Pancreas (tissue), 10 donors: ENCODE measurements at regions not wholly inside any gene's neighbourhood (a gene's known extent, or its start where the extent isn't known, plus 50 kb on each side); places are given as distances from the start of the nearest gene placed in this dataset.
"Not testable (repeated sequence)": the region's sequence is repeated elsewhere in the genome, so short reads cannot be mapped to it uniquely, and the experiment has no call there.

Source experiments
- ATAC-seq, 4 donors: fragments of 200-7000 bp; cut with Tn5 transposase; one replicate each; pipeline versions ENCODE4 v1.8.0 to v1.9.1; 2020; ENCODE audit warnings: mild to moderate bottlenecking in 4 of 4, moderate library complexity in 4 of 4
- DNase-seq, 6 donors: peaks; one replicate each; pipeline ENCODE4 v3.0.0-alpha.2; 2020
- FAIRE-seq: peaks from 2 replicates; lab custom pipeline; 2012; peaks lifted over from hg19 to GRCh38; lab: Jason Lieb, UNC
- H3K27ac ChIP-seq, 4 donors: fragments of 200-600 bp; sonication (generic); 1 replicate in 3 of 4; 2 replicates in 1 of 4; pipeline versions ENCODE4 v1.5.0 to v1.8.0; 2020
- H3K27me3 ChIP-seq, 4 donors: fragments of 200-600 bp; one replicate each; pipeline ENCODE4 v1.8.0; 2021
- H3K36me3 ChIP-seq, 3 donors: fragments of 200-600 bp; sonication (generic) in 1 of 3; one replicate each; pipeline versions ENCODE4 v1.5.0 to v1.8.0; 2020 to 2021
- H3K4me1 ChIP-seq, 3 donors: fragments of 200-600 bp; one replicate each; pipeline ENCODE4 v1.8.0; 2021
- H3K4me3 ChIP-seq, 4 donors: fragments of 200-600 bp; sonication (generic) in 2 of 4; one replicate each; pipeline versions ENCODE4 v1.5.0 to v1.8.0; 2020 to 2021
- H3K9me3 ChIP-seq, 4 donors: fragments of 200-600 bp; one replicate each; pipeline ENCODE4 v1.8.0; 2021
- WGBS, 2 donors: extraction: QIAGEN DNeasy Blood & Tissue Kit; methylation state at CpG; one replicate each; pipeline ENCODE4 v1.1.7; 2013; 5-methylcytosine and 5-hydroxymethylcytosine counted together
- intact Hi-C, 3 donors: fragments of 100-400 bp; cut with DNase I; formaldehyde crosslinking; loops; one replicate each; pipeline versions ENCODE4 v1.11.1 to v1.14.2; 2022
- TF ChIP-seq, protein P1 (sequence below), 4 donors: fragments of 200-600 bp; sonication (generic) in 3 of 4; IDR thresholded peaks; one replicate each; pipeline versions ENCODE4 v1.5.0 to v1.8.0; 2021; ENCODE audit warnings: antibody characterized with exemption in 4 of 4
- donor health status: healthy with polysubstance abuse.
- donor health status: DM: no; HTN: no; CAD: no; lungs with moderate emphysema.
- donor health status: DM: no; HTN: no; CAD: no.
- donor health status: control.
- donor health status: control.
- donor health status: Bipolar disorder and iron deficiency.
- donor health status: DM: yes; HTN: yes; CAD: no.
- donor health status: DM: no; HTN: no; CAD: no.
- donor health status: DM: no; HTN: no; CAD: no.
- donor health status: DM: yes; HTN: yes; CAD: no.

DNA sequence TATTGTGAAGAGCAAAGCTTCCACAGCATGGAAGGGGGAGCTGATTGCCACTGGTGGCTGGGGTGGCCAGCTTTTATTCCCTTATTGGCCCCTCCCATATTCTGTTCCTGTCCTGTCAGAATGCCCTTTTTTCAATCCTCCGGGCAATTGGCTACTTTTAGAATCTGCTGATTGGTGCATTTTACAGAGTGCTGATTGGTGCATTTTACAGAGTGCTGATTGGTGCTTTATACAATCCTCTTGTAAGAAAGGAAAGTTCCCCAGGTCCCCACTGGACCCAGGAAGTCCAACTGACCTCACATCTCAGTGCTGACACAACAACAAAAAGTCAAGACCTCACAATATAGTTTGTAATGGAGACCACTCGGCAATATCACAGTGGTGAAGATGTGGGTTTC, 195.0 kb downstream of the SPATA31A6 start:
- Histone ChIP-seq H3K4me1 (no peaks in the 10 kb centered on the region), H3K36me3 (no peaks in the 10 kb centered on the region), H3K4me3 (no peak overlapping the region), H3K27me3 (no peaks in the 10 kb centered on the region), H3K9me3 (no peaks in the 10 kb centered on the region), H3K27ac (no peak overlapping the region)
- WGBS, 2 donors, result 81 to 92% methylated on average over 2 of the region's 2 CpGs
- TF ChIP-seq, protein P1, sequence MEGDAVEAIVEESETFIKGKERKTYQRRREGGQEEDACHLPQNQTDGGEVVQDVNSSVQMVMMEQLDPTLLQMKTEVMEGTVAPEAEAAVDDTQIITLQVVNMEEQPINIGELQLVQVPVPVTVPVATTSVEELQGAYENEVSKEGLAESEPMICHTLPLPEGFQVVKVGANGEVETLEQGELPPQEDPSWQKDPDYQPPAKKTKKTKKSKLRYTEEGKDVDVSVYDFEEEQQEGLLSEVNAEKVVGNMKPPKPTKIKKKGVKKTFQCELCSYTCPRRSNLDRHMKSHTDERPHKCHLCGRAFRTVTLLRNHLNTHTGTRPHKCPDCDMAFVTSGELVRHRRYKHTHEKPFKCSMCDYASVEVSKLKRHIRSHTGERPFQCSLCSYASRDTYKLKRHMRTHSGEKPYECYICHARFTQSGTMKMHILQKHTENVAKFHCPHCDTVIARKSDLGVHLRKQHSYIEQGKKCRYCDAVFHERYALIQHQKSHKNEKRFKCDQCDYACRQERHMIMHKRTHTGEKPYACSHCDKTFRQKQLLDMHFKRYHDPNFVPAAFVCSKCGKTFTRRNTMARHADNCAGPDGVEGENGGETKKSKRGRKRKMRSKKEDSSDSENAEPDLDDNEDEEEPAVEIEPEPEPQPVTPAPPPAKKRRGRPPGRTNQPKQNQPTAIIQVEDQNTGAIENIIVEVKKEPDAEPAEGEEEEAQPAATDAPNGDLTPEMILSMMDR (IDR thresholded peaks at IDR 0.05), result no peak
- no peak for ATAC-seq
- DNase-seq, result no peak
- intact Hi-C loops, result no loop called here
- no peak for FAIRE-seq

DNA sequence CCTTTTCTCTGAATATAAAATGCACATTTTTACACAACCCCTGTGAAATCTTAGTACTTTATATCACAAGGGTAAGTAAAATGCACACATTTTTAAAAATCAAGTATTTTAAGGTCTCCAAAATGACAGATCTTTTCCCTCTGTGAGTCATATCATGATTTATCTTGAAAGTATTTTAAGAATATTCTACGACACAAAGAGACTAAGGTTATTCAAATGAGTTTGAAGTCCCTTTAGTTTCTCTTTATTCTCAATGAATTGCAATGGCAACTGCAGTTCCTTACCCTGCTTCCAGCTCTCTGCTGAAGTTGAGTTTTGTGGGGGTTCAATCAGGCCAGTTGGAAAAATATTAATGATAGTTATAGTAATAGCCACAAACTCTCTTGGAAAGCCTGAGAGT, 196.1 kb downstream of the SPATA31A6 start:
- H3K27me3 ChIP-seq, ATAC-seq, FAIRE-seq, H3K9me3 ChIP-seq, H3K27ac ChIP-seq, intact Hi-C loops, H3K4me1 ChIP-seq, DNase-seq, H3K4me3 ChIP-seq, H3K36me3 ChIP-seq: not testable (repeated sequence)
- WGBS, 2 donors, result 56 to 74% methylated on average over 1 of the region's 1 CpG

DNA sequence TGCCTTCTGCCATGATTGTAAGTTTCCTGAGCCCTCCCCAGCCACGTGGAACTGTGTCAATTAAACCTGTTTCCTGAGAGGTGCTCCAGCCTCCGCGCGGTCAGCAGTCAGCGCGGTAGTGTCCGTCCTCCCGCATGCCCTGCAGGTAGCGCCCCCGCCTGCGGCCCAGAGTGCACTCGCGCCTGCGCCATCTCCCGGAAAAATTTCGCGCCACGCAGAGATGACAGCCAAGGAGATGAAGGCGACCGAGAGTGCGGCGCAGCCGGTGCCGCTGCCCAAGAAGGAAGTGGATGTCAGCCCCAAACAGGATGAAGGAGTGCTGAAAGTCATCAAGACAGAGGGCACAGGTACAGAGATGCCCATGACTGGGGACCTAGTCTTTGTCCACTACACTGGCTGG, 201.1 kb downstream of the SPATA31A6 start:
- intact Hi-C loops, ATAC-seq, H3K36me3 ChIP-seq, H3K27me3 ChIP-seq, H3K4me1 ChIP-seq, H3K4me3 ChIP-seq, FAIRE-seq, H3K27ac ChIP-seq, DNase-seq, H3K9me3 ChIP-seq: not testable (repeated sequence)
- 93 to 94% methylated on average over 24 of the region's 24 CpGs for WGBS, 2 donors

DNA sequence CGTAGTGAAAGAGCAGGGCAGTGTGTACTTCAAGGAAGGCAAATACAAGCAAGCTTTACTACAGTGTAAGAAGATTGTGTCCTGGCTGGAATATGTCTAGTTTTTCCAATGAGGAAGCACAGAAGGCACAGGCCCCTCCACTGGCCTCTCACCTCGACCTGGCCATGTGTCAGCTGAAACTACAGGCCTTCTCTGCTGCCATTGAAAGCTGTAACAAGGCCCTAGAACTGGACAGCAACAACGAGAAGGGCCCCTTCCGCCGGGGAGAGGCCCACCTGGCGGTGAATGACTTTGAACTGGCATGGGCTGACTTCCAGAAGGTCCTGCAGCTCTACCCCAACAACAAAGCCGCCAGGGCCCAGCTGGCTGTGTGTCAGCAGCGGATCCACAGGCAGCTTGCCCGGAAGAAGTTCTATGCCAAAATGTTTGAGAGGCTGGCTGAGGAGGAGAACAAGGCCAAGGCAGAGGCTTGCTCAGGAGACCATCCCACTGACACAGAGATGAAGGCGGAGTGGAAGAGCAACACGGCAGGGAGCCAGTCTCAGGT, 202.2 kb downstream of the SPATA31A6 start:
- FAIRE-seq, H3K4me3 ChIP-seq, intact Hi-C loops, H3K36me3 ChIP-seq, H3K9me3 ChIP-seq, ATAC-seq, H3K27me3 ChIP-seq, H3K4me1 ChIP-seq, H3K27ac ChIP-seq: not testable (repeated sequence)
- peak in 1 of 6 donors; percentile 59 for DNase-seq
- 78 to 82% methylated on average over 9 of the region's 11 CpGs for WGBS, 2 donors

DNA sequence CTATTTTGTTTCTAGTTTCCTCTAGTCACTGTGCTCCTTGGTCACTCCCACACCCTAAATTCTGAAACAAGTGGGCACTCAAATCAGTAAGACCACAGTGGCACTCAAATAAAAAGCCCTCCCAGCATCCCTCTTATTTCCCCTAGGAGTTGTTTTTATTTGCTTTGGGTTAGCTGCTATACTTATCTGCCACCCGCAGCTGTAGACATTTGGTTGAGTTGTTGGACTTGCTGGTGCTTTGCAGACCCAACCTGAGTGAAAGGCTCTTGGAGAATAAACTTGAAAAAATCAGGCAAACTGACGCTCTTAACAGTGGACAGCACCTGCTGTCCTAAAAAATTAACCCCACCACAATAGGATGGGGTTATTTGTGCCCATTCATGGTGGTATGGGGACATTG, 203.0 kb downstream of the SPATA31A6 start:
- WGBS, 2 donors, result 52 to 58% methylated on average over 2 of the region's 2 CpGs
- intact Hi-C loops, result no loop called here

DNA sequence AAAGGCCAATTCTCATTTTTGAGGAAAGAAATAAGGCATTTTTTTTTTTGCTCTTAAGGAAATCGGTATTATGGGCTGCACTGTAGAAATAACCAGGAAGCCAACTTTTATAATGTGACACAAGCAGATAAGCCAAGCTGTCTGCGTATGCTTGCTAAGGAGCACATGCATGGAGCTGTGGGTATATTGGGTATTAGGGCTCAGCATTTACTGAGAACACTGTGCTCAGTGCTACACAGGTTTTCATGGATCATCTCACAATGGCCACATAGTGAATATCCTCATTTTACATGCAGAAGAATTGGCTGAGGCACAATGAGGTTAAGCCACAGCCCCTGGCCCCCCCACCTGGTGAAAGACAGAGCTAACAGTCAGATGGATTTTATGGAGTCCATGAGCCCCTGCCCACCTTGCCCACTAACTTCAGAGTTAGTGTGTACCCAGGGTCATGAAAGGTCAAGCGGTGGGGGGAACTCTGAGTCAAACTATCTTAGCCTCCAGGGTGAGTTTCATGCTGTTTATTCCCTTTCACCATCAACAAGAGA, 204.8 kb downstream of the SPATA31A6 start:
- peak in 2 of 4 donors; percentile 14 to 28 for ATAC-seq
- H3K27ac ChIP-seq, result no peak overlapping the region
- no peak overlapping the region for H3K4me3 ChIP-seq
- 77 to 89% methylated on average over 3 of the region's 3 CpGs for WGBS, 2 donors
- no peaks in the 10 kb centered on the region for H3K36me3 ChIP-seq
- no peak for DNase-seq
- H3K4me1 ChIP-seq, result no peaks in the 10 kb centered on the region
- FAIRE-seq, result no peak
- no peaks in the 10 kb centered on the region for H3K9me3 ChIP-seq
- TF ChIP-seq, protein P1 (IDR thresholded peaks at IDR 0.05), result no peak
- intact Hi-C loops, result no loop called here
- no peaks in the 10 kb centered on the region for H3K27me3 ChIP-seq

More for the DNA sequence above, 203.0 kb downstream of the SPATA31A6 start:
- no peaks in the 10 kb centered on the region for H3K4me1 ChIP-seq
- H3K4me3 ChIP-seq, result no peak overlapping the region
- H3K27ac ChIP-seq, result no peak overlapping the region
- FAIRE-seq (no peak), ATAC-seq (no peak), DNase-seq (no peak)
- no peaks in the 10 kb centered on the region for H3K36me3 ChIP-seq
- TF ChIP-seq, protein P1 (IDR thresholded peaks at IDR 0.05), result no peak
- no peaks in the 10 kb centered on the region for H3K9me3 ChIP-seq
- H3K27me3 ChIP-seq, result no peaks in the 10 kb centered on the region
